Endothelial cell (in vitro differentiated cells): ENCODE measurements at regions not wholly inside any gene's neighbourhood (a gene's known extent, or its start where the extent isn't known, plus 50 kb on each side); places are given as distances from the start of the nearest gene placed in this dataset.

Experiments used
- DNase-seq: peaks from one replicate; pipeline ENCODE4 v3.0.0; 2021; ENCODE audit warnings: low spot score
- H3K27ac Mint-ChIP-seq: one replicate; pipeline ENCODE4 v1.8.0; 2021; ENCODE audit warnings: mixed read lengths, inconsistent platforms; ENCODE audit not compliant: unreplicated experiment
- H3K27me3 Mint-ChIP-seq: one replicate; pipeline ENCODE4 v1.8.0; 2021; ENCODE audit warnings: mild to moderate bottlenecking, moderate library complexity, mixed read lengths, inconsistent platforms; ENCODE audit not compliant: unreplicated experiment
- H3K36me3 Mint-ChIP-seq: one replicate; pipeline ENCODE4 v1.8.0; 2021; ENCODE audit warnings: mild to moderate bottlenecking, low read depth, mixed read lengths, inconsistent platforms; ENCODE audit not compliant: unreplicated experiment
- H3K4me1 Mint-ChIP-seq: one replicate; pipeline ENCODE4 v1.8.0; 2021; ENCODE audit warnings: mild to moderate bottlenecking, mixed read lengths, inconsistent platforms; ENCODE audit not compliant: unreplicated experiment
- H3K4me3 Mint-ChIP-seq: one replicate; pipeline ENCODE4 v1.8.0; 2021; ENCODE audit warnings: mild to moderate bottlenecking, mixed read lengths, inconsistent platforms; ENCODE audit not compliant: unreplicated experiment
- H3K9me3 Mint-ChIP-seq: one replicate; pipeline ENCODE4 v1.8.0; 2021; ENCODE audit warnings: mixed read lengths, inconsistent platforms; ENCODE audit not compliant: unreplicated experiment
- TF ChIP-seq, protein P1 (sequence below): fragments of 200-600 bp; sonication (generic); IDR thresholded peaks from one replicate; pipeline ENCODE4 v1.5.0; 2021; ENCODE audit warnings: antibody characterized with exemption; ENCODE audit not compliant: unreplicated experiment

- Mint-ChIP-seq H3K9me3 (no peaks in the 10 kb centered on the region), H3K4me1 (no peaks in the 10 kb centered on the region), H3K36me3 (no peaks in the 10 kb centered on the region), H3K27me3 (no peaks in the 10 kb centered on the region), H3K27ac (no peak overlapping the region), H3K4me3 (no peak overlapping the region)
- DNase-seq: no peak
- TF ChIP-seq, protein P1, sequence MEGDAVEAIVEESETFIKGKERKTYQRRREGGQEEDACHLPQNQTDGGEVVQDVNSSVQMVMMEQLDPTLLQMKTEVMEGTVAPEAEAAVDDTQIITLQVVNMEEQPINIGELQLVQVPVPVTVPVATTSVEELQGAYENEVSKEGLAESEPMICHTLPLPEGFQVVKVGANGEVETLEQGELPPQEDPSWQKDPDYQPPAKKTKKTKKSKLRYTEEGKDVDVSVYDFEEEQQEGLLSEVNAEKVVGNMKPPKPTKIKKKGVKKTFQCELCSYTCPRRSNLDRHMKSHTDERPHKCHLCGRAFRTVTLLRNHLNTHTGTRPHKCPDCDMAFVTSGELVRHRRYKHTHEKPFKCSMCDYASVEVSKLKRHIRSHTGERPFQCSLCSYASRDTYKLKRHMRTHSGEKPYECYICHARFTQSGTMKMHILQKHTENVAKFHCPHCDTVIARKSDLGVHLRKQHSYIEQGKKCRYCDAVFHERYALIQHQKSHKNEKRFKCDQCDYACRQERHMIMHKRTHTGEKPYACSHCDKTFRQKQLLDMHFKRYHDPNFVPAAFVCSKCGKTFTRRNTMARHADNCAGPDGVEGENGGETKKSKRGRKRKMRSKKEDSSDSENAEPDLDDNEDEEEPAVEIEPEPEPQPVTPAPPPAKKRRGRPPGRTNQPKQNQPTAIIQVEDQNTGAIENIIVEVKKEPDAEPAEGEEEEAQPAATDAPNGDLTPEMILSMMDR: no peak
Measured at GRCh38 chr4:137090951-137091350, 441.3 kb downstream of the PCDH18 start.

DNA sequence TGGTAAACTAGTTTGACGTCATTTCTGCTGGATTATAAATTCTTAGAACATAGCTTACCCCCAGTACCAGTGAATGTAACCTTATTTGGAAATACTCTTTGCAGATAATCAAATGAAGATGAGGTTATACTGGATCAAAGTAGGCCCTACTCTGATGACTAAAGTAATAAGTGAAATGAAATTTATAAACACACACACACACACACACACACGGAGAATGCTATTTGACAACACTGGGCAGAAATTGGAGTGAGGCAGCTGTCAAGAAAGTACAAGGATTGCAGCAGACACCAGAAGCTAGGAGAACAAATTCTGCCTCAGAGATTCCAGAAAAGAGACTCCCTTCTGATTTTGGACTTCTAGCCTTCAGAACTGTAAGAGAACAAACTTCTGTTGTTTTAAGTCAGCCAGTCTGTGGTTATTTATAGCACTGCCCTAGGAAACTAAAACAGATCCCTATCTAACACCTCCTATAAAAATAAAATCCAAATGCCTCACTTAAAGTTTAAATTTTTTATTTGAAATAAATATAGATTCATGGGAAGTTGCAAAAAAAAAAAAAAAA lies 448.6 kb downstream of the PCDH18 start:
- Mint-ChIP-seq H3K27ac (no peak overlapping the region), H3K4me1 (no peaks in the 10 kb centered on the region), H3K9me3 (no peaks in the 10 kb centered on the region), H3K4me3 (no peak overlapping the region), H3K27me3 (no peaks in the 10 kb centered on the region), H3K36me3 (no peaks in the 10 kb centered on the region)
- TF ChIP-seq, protein P1: no peak
- no peak for DNase-seq

DNA sequence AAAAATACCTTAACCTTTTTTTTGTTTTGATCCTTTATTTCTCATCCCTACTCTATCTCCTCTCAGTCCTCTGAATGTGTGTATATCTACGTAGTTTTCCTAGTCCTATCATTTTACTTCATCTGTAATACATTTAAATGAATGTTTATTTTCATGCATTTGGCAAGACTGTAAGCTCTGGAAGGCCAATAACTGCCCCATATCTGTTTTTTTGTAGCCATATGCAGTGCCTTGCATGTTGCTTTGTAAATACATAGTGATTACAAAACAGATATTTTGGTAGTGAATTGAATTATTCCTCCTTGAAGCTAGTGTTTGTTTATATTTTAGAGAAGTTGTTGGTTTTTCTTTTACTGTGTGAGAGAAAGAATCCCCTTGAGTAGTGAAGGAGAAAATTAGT lies 450.2 kb downstream of the PCDH18 start:
- H3K4me1 Mint-ChIP-seq: no peaks in the 10 kb centered on the region
- no peaks in the 10 kb centered on the region for H3K36me3 Mint-ChIP-seq
- H3K27me3 Mint-ChIP-seq: no peaks in the 10 kb centered on the region
- H3K4me3 Mint-ChIP-seq: no peak overlapping the region
- no peak for DNase-seq
- TF ChIP-seq, protein P1: no peak
- no peak overlapping the region for H3K27ac Mint-ChIP-seq
- H3K9me3 Mint-ChIP-seq: no peaks in the 10 kb centered on the region

DNA sequence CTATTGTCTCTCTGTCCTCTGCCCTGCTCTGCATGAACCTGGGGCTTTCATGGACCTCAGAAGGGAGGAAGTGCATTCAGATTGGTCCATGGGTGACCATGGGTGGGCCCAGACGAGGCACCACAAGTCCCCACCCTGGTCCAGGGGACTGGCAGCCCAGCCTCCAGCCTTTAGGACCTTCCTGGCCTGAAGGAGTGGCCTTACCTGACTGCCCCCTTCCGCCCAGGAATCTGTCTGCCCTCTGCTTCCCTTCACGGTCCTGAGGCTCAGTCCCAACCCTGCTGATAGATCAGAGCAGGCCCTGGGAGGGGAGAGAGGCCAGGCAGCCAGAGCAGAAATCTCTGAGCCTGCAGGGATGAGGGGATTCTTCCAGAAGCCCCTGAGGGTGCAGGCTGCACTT lies 455.4 kb downstream of the PCDH18 start:
- no peaks in the 10 kb centered on the region for H3K9me3 Mint-ChIP-seq
- no peak overlapping the region for H3K27ac Mint-ChIP-seq
- H3K4me1 Mint-ChIP-seq: no peaks in the 10 kb centered on the region

GRCh38 chr4:137075586-137075985 lies 456.7 kb downstream of the PCDH18 start:
- Mint-ChIP-seq H3K4me3 (no peak overlapping the region), H3K36me3 (no peaks in the 10 kb centered on the region), H3K27ac (no peak overlapping the region), H3K9me3 (no peaks in the 10 kb centered on the region), H3K4me1 (no peaks in the 10 kb centered on the region), H3K27me3 (no peaks in the 10 kb centered on the region)
- DNase-seq: no peak
- TF ChIP-seq, protein P1: no peak

More for the DNA sequence above, 455.4 kb downstream of the PCDH18 start:
- no peak for DNase-seq
- no peak overlapping the region for H3K4me3 Mint-ChIP-seq
- no peaks in the 10 kb centered on the region for H3K36me3 Mint-ChIP-seq
- TF ChIP-seq, protein P1: no peak
- no peaks in the 10 kb centered on the region for H3K27me3 Mint-ChIP-seq
